Caco-2 (cell line): ENCODE measurements at regions not wholly inside any gene's neighbourhood (a gene's known extent, or its start where the extent isn't known, plus 50 kb on each side); places are given as distances from the start of the nearest gene placed in this dataset.

Experiments
- BruUV-seq: library from RNA; stranded (reverse); fragments of 400-500 nt; replicated peaks from 2 replicates; lab custom pipeline; 2021; lab: Mats Ljungman, UMichigan
- CTCF ChIA-PET: fragments of 300-600 bp; sonication (Branson Sonifier 250); formaldehyde crosslinking; loops from one replicate; lab custom pipeline; 2022; ENCODE audit warnings: antibody characterized with exemption; lab: Charles Lee
- POLR2A ChIA-PET: fragments of 300-600 bp; sonication (Branson Sonifier 250); formaldehyde crosslinking; loops from one replicate; lab custom pipeline; 2022; ENCODE audit warnings: antibody characterized with exemption; lab: Charles Lee
- DNase-seq, 2 experiments: peaks; one replicate each; pipeline versions ENCODE4 v3.0.0 to v3.0.0-alpha.2; 2020 to 2022
- H3K27me3 ChIP-seq: replicated peaks from 2 replicates; pipeline ENCODE4 v1.6.0; 2011; ENCODE audit warnings: low read length; ENCODE audit not compliant: control insufficient read depth, insufficient read depth
- H3K36me3 ChIP-seq: 2 replicates; pipeline ENCODE4 v1.5.1; 2011; ENCODE audit warnings: low read length; ENCODE audit not compliant: control insufficient read depth, insufficient read depth
- H3K4me1 ChIP-seq: fragments of 250-450 bp; sonication (Bioruptor Pico); 2 replicates; pipeline ENCODE4 v1.5.1; 2020; ENCODE audit warnings: mild to moderate bottlenecking
- H3K4me3 ChIP-seq: 2 replicates; pipeline ENCODE4 v1.5.1; 2011; ENCODE audit warnings: low read depth, mild to moderate bottlenecking, control low read depth, low read length
- H3K9me3 ChIP-seq: fragments of 250-450 bp; sonication (Bioruptor Pico); 2 replicates; pipeline ENCODE4 v1.5.1; 2020; ENCODE audit warnings: mild to moderate bottlenecking, moderate library complexity
- H3K27ac Mint-ChIP-seq: one replicate; pipeline ENCODE4 v1.8.0; 2022; ENCODE audit warnings: mixed read lengths; ENCODE audit not compliant: unreplicated experiment
- H3K27me3 Mint-ChIP-seq: one replicate; pipeline ENCODE4 v1.8.0; 2022; ENCODE audit warnings: mixed read lengths; ENCODE audit not compliant: insufficient read depth, unreplicated experiment
- H3K36me3 Mint-ChIP-seq: one replicate; pipeline ENCODE4 v1.8.0; 2022; ENCODE audit warnings: mild to moderate bottlenecking, mixed read lengths; ENCODE audit not compliant: insufficient read depth, unreplicated experiment
- H3K4me1 Mint-ChIP-seq: one replicate; pipeline ENCODE4 v1.8.0; 2022; ENCODE audit warnings: low read depth, mixed read lengths; ENCODE audit not compliant: unreplicated experiment
- H3K4me3 Mint-ChIP-seq: one replicate; pipeline ENCODE4 v1.8.0; 2022; ENCODE audit warnings: mild to moderate bottlenecking, moderate library complexity, mixed read lengths; ENCODE audit not compliant: unreplicated experiment
- H3K9me3 Mint-ChIP-seq: one replicate; pipeline ENCODE4 v1.8.0; 2022; ENCODE audit warnings: mixed read lengths; ENCODE audit not compliant: unreplicated experiment
- intact Hi-C: fragments of 100-400 bp; cut with micrococcal nuclease; formaldehyde crosslinking; loops from one replicate; pipeline ENCODE4 v1.10.0; 2022; ENCODE audit not compliant: unreplicated experiment
- TF ChIP-seq, protein P1 (sequence below), 2 experiments: fragments of 200-600 bp in 1 of 2; IDR thresholded peaks; 1 replicate in 1 of 2; 2 replicates in 1 of 2; pipeline versions ENCODE4 v1.5.1 to v1.8.0; 2011 to 2022; ENCODE audit warnings: antibody characterized with exemption in 1 of 2, control low read depth in 1 of 2, inconsistent platforms in 1 of 2, low read depth in 1 of 2, low read length in 1 of 2, mild to moderate bottlenecking in 1 of 2, moderate library complexity in 1 of 2; ENCODE audit not compliant: insufficient read depth in 1 of 2, severe bottlenecking in 1 of 2, unreplicated experiment in 1 of 2

DNA sequence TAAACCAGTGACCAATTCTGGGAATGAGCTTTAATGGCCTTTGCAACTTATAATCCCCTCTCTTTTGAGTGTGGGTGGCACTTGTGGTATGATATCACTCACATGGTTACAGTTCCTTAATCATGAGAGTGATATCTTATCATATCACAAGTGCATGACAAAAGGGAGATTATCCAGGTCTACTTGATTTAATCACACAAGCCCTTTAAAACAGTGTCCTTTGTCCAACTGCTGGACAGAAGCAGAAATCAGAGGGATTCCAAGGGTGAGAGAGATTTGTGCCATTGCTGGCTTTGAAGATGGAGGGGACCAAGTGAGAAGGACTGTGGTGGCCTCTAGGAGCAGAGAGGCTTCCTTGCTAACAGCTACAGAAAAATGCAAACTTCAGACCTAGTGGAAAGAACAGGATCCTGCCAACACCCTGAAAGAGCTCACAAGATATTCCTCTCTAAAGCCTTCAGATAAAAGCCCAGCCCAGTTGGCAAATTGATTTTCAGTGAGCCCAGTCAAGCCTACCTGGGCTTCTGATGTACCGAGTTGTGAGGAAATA, 279.0 kb upstream of the TLE4 start:
- Mint-ChIP-seq H3K27me3 (peaks cover 2% of the 10 kb centered on the region), H3K4me3 (no peak overlapping the region), H3K9me3 (no peaks in the 10 kb centered on the region), H3K4me1 (no peaks in the 10 kb centered on the region), H3K36me3 (no peaks in the 10 kb centered on the region), H3K27ac (no peak overlapping the region)
- BruUV-seq, result no TSS peak
- Histone ChIP-seq H3K9me3 (no peaks in the 10 kb centered on the region), H3K36me3 (no peaks in the 10 kb centered on the region), H3K27me3 (no peaks in the 10 kb centered on the region), H3K4me3 (no peak overlapping the region), H3K4me1 (no peaks in the 10 kb centered on the region)
- DNase-seq, result no peak
- POLR2A ChIA-PET, result no interaction called here
- CTCF ChIA-PET, result no interaction called here
- TF ChIP-seq, protein P1, sequence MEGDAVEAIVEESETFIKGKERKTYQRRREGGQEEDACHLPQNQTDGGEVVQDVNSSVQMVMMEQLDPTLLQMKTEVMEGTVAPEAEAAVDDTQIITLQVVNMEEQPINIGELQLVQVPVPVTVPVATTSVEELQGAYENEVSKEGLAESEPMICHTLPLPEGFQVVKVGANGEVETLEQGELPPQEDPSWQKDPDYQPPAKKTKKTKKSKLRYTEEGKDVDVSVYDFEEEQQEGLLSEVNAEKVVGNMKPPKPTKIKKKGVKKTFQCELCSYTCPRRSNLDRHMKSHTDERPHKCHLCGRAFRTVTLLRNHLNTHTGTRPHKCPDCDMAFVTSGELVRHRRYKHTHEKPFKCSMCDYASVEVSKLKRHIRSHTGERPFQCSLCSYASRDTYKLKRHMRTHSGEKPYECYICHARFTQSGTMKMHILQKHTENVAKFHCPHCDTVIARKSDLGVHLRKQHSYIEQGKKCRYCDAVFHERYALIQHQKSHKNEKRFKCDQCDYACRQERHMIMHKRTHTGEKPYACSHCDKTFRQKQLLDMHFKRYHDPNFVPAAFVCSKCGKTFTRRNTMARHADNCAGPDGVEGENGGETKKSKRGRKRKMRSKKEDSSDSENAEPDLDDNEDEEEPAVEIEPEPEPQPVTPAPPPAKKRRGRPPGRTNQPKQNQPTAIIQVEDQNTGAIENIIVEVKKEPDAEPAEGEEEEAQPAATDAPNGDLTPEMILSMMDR (IDR thresholded peaks at IDR 0.05; ENCODE audit: insufficient read depth in 1 of 2, low read depth in 1 of 2, low read length in 1 of 2, severe bottlenecking in 1 of 2, unreplicated experiment in 1 of 2), result no peak
- intact Hi-C loops, result no loop called here

DNA sequence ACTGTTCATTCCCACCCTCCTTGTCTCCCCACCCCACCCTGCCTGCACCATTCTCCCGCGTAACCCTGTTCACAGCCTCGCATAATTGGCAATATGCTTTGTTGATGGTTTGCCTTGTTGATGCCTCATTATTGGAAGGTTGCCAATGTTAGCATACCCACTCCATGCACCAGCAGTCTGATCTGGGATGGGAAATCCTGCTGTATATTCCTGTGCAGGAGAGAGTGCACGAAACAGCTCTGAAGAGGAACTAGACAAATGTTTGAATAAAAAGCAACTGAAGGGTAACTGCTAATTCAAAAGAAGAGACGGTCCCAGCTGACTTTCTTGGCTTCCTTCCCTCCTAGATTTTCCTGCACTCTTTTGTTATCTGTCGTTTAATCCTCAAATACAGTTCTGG, 271.7 kb upstream of the TLE4 start:
- Histone ChIP-seq H3K27me3 (no peaks in the 10 kb centered on the region), H3K9me3 (no peaks in the 10 kb centered on the region), H3K36me3 (no peaks in the 10 kb centered on the region), H3K4me3 (no peak overlapping the region), H3K4me1 (no peaks in the 10 kb centered on the region)
- Mint-ChIP-seq H3K36me3 (no peaks in the 10 kb centered on the region), H3K4me3 (no peak overlapping the region), H3K9me3 (no peaks in the 10 kb centered on the region), H3K27me3 (no peaks in the 10 kb centered on the region), H3K27ac (no peak overlapping the region), H3K4me1 (no peaks in the 10 kb centered on the region)
- TF ChIP-seq, protein P1 (IDR thresholded peaks at IDR 0.05; ENCODE audit: insufficient read depth in 1 of 2, low read depth in 1 of 2, low read length in 1 of 2, severe bottlenecking in 1 of 2, unreplicated experiment in 1 of 2), result no peak
- POLR2A ChIA-PET, result no interaction called here
- no TSS peak for BruUV-seq
- intact Hi-C loops, result no loop called here
- DNase-seq, result no peak
- CTCF ChIA-PET, result no interaction called here

DNA sequence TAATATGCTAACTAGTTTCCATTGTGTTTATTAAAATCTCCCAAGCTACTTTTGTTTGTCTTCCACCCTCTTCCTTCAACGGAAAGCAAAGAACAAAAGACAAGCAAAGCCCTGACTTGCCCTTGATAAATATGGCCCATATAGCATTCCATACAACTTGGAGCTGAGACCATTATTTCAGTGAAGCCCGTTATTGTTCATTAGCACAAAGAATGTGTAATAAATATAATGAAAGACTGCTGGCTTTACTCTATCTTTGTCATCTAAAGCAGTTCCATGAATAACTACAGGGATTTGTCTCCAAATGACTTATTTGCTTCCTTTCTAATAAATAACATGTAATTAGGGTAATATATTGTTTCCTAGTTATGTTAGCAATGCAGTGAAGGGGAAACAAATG, 270.7 kb upstream of the TLE4 start:
- intact Hi-C loops, result no loop called here
- Mint-ChIP-seq H3K4me3 (no peak overlapping the region), H3K9me3 (no peaks in the 10 kb centered on the region), H3K36me3 (no peaks in the 10 kb centered on the region), H3K27ac (no peak overlapping the region), H3K4me1 (no peaks in the 10 kb centered on the region), H3K27me3 (no peaks in the 10 kb centered on the region)
- Histone ChIP-seq H3K9me3 (no peaks in the 10 kb centered on the region), H3K4me3 (no peak overlapping the region), H3K36me3 (no peaks in the 10 kb centered on the region), H3K4me1 (no peaks in the 10 kb centered on the region), H3K27me3 (no peaks in the 10 kb centered on the region)
- TF ChIP-seq, protein P1 (IDR thresholded peaks at IDR 0.05; ENCODE audit: insufficient read depth in 1 of 2, low read depth in 1 of 2, low read length in 1 of 2, severe bottlenecking in 1 of 2, unreplicated experiment in 1 of 2), result no peak
- no TSS peak for BruUV-seq
- DNase-seq, result no peak
- ChIA-PET CTCF (no interaction called here), POLR2A (no interaction called here)
